Activated CD4-positive, alpha-beta T cell treated with anti-CD3 and anti-CD28 coated beads, Interleukin-2, Interleukin-6, amounts not matched to agents 100 ng/mL and 50 ng/mL, durations not matched to agents 16 hours and 8 hours (primary cell): ENCODE measurements at regions not wholly inside any gene's neighbourhood (a gene's known extent, or its start where the extent isn't known, plus 50 kb on each side); places are given as distances from the start of the nearest gene placed in this dataset.

Experiments used
- DNase-seq: peaks from one replicate; pipeline ENCODE4 v3.0.0-alpha.2; 2020

- DNase-seq = no peak
Observed at GRCh38 chr2:155223781-155224406, 525.4 kb downstream of the KCNJ3 start.

GRCh38 chr2:155218945-155219344 is 520.5 kb downstream of the KCNJ3 start:
- no peak for DNase-seq

- no peak for DNase-seq
Observed at GRCh38 chr2:155218292-155218924, 519.9 kb downstream of the KCNJ3 start.

GRCh38 chr2:155215037-155215707 is 516.7 kb downstream of the KCNJ3 start:
- DNase-seq = no peak

- no peak for DNase-seq
Observed at GRCh38 chr2:155209696-155210450, 511.4 kb downstream of the KCNJ3 start.

- no peak for DNase-seq
Observed at GRCh38 chr2:155203178-155203577, 504.7 kb downstream of the KCNJ3 start.

GRCh38 chr2:155200753-155201152 is 502.3 kb downstream of the KCNJ3 start:
- DNase-seq = no peak

- no peak for DNase-seq
Observed at GRCh38 chr2:155190342-155190741, 491.8 kb downstream of the KCNJ3 start.

GRCh38 chr2:155178921-155179320 is 480.4 kb downstream of the KCNJ3 start:
- no peak for DNase-seq

- no peak for DNase-seq
Observed at GRCh38 chr2:155176345-155176744, 477.9 kb downstream of the KCNJ3 start.

GRCh38 chr2:155169317-155169716 is 470.8 kb downstream of the KCNJ3 start:
- DNase-seq = no peak

GRCh38 chr2:155162494-155162893 is 464.0 kb downstream of the KCNJ3 start:
- DNase-seq = no peak

GRCh38 chr2:155161314-155161713 is 462.8 kb downstream of the KCNJ3 start:
- no peak for DNase-seq

GRCh38 chr2:155157711-155158110 is 459.2 kb downstream of the KCNJ3 start:
- no peak for DNase-seq

- no peak for DNase-seq
Observed at GRCh38 chr2:155157065-155157464, 458.6 kb downstream of the KCNJ3 start.

GRCh38 chr2:155151945-155152344 is 453.4 kb downstream of the KCNJ3 start:
- DNase-seq = no peak

GRCh38 chr2:155151472-155151871 is 453.0 kb downstream of the KCNJ3 start:
- DNase-seq = no peak

GRCh38 chr2:155145758-155146229 is 447.3 kb downstream of the KCNJ3 start:
- no peak for DNase-seq

- no peak for DNase-seq
Observed at GRCh38 chr2:155141418-155141817, 442.9 kb downstream of the KCNJ3 start.

- DNase-seq = no peak
Observed at GRCh38 chr2:155125585-155126230, 427.2 kb downstream of the KCNJ3 start.

- DNase-seq = no peak
Observed at GRCh38 chr2:155115846-155116245, 417.4 kb downstream of the KCNJ3 start.

- DNase-seq = no peak
Observed at GRCh38 chr2:155111070-155111469, 412.6 kb downstream of the KCNJ3 start.

- DNase-seq = no peak
Observed at GRCh38 chr2:155109527-155109926, 411.0 kb downstream of the KCNJ3 start.
